Retinal pigment epithelial cell (primary cell): ENCODE measurements at regions not wholly inside any gene's neighbourhood (a gene's known extent, or its start where the extent isn't known, plus 50 kb on each side); places are given as distances from the start of the nearest gene placed in this dataset.

Experiments
- DNase-seq: peaks from one replicate; pipeline ENCODE4 v3.0.0-alpha.2; 2010; ENCODE audit warnings: low read depth
- H3K4me3 ChIP-seq: 2 replicates; pipeline ENCODE4 v1.5.1; 2011; ENCODE audit warnings: mild to moderate bottlenecking, low read length, control low read depth, moderate library complexity
- TF ChIP-seq, protein P1 (sequence below): conservative IDR thresholded peaks from 2 replicates; pipeline ENCODE4 v1.5.1; 2011; ENCODE audit warnings: low read depth, low read length, control low read depth, inconsistent platforms

GRCh38 chr9:81844131-81844567 is 84.1 kb upstream of the SPATA31D4 start:
- H3K4me3 ChIP-seq = no peak overlapping the region
- TF ChIP-seq, protein P1, sequence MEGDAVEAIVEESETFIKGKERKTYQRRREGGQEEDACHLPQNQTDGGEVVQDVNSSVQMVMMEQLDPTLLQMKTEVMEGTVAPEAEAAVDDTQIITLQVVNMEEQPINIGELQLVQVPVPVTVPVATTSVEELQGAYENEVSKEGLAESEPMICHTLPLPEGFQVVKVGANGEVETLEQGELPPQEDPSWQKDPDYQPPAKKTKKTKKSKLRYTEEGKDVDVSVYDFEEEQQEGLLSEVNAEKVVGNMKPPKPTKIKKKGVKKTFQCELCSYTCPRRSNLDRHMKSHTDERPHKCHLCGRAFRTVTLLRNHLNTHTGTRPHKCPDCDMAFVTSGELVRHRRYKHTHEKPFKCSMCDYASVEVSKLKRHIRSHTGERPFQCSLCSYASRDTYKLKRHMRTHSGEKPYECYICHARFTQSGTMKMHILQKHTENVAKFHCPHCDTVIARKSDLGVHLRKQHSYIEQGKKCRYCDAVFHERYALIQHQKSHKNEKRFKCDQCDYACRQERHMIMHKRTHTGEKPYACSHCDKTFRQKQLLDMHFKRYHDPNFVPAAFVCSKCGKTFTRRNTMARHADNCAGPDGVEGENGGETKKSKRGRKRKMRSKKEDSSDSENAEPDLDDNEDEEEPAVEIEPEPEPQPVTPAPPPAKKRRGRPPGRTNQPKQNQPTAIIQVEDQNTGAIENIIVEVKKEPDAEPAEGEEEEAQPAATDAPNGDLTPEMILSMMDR = no peak
- DNase-seq = no peak

- no peak overlapping the region for H3K4me3 ChIP-seq
- no peak for DNase-seq
- TF ChIP-seq, protein P1 = no peak
Observed at GRCh38 chr9:81847181-81847915, 80.9 kb upstream of the SPATA31D4 start.

DNA sequence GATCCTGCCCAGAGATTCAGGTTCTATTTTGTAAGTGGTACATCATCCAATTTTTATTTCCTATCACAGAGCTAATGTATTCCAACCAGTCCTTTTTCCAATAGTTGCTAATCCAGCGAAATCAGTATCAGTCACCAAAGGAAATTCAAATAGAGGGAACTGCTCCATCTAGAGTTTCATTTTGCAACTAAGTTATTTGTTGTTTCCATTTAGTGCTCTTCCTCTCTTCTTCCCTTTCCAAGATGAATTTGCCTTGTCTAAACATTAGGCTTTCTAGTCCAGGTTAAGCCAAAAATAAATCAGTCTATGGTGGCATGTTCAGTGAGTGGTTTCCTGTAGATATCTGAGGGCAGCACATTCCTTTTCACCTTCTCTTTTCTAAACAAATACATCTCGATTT is 79.8 kb upstream of the SPATA31D4 start:
- no peak for DNase-seq
- H3K4me3 ChIP-seq = no peak overlapping the region
- TF ChIP-seq, protein P1 = peak; percentile 44

- DNase-seq = no peak
- H3K4me3 ChIP-seq = no peak overlapping the region
- TF ChIP-seq, protein P1 = no peak
Observed at GRCh38 chr9:81849631-81850259, 78.5 kb upstream of the SPATA31D4 start.

DNA sequence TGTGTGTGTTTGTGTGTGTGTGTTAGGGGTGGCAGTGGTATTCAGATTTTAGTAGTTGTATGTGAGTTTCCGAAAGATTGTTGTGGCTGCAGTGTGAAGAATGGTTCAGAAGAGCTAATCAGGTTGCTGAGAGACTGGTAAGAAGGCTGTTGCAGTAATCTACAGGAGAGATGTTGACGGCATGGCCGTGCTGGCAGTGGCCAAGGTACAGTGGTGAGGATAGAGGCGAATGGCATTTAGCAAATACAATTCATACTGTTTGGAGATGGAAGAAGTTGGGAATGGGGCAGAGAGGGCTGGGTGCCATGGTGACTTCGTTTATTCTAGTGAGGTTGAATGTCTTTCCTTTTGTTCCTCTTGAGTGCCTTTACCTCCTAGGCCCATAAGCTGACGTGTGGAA is 77.5 kb upstream of the SPATA31D4 start:
- DNase-seq = no peak
- TF ChIP-seq, protein P1 = no peak

GRCh38 chr9:81851340-81851739 is 76.9 kb upstream of the SPATA31D4 start:
- TF ChIP-seq, protein P1 = no peak
- H3K4me3 ChIP-seq = no peak overlapping the region
- no peak for DNase-seq

More for the DNA sequence above, 77.5 kb upstream of the SPATA31D4 start:
- no peak overlapping the region for H3K4me3 ChIP-seq

DNA sequence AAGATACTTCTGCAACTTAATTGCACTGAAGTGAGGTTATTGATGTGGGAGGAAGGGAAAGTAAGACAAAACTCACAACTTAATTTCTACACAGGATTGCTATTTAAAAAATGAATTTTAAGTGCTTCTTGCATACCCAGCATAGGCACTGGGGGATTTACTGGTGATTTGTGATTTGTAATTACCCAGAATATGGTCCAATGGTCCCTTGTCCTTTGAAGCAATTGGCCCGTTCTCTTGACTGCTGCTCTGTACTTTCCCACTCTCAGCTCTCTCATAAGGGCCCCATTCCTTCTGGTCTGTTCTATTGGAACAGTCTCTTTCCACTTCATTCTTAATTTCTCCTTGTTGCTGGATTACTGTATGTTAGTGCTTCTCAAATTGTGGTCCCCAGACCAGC is 75.4 kb upstream of the SPATA31D4 start:
- no peak overlapping the region for H3K4me3 ChIP-seq
- TF ChIP-seq, protein P1 = no peak
- no peak for DNase-seq
